ENCODE measurements at regions not wholly inside any gene's neighbourhood (a gene's known extent, or its start where the extent isn't known, plus 50 kb on each side); places are given as distances from the start of the nearest gene placed in this dataset.

- TF ChIP-seq CTCF (IDR thresholded peaks at IDR 0.05): no peak
- TF ChIP-seq POLR2A (IDR thresholded peaks at IDR 0.05): no peak
Observed at GRCh38 chr2:181309586-181309985, 147.6 kb upstream of the ITGA4 start.

Measured in heart left ventricle (tissue), 13 donors.